WTC11 (cell line): ENCODE measurements at regions not wholly inside any gene's neighbourhood (a gene's known extent, or its start where the extent isn't known, plus 50 kb on each side); places are given as distances from the start of the nearest gene placed in this dataset.
"Not testable (repeated sequence)": the region's sequence is repeated elsewhere in the genome, so short reads cannot be mapped to it uniquely, and the experiment has no call there.

Experiments used
- TF ChIP-seq, protein P1 (sequence below): fragments of 200-600 bp; IDR thresholded peaks from 2 replicates; pipeline ENCODE4 v1.8.0; 2022; ENCODE audit warnings: antibody characterized with exemption
- TF ChIP-seq, protein P2 (sequence below): sonication (generic); formaldehyde crosslinking; IDR thresholded peaks from 2 replicates; pipeline ENCODE4 v1.8.1; 2022; ENCODE audit warnings: low read depth, missing genetic modification reagents, borderline replicate concordance

DNA sequence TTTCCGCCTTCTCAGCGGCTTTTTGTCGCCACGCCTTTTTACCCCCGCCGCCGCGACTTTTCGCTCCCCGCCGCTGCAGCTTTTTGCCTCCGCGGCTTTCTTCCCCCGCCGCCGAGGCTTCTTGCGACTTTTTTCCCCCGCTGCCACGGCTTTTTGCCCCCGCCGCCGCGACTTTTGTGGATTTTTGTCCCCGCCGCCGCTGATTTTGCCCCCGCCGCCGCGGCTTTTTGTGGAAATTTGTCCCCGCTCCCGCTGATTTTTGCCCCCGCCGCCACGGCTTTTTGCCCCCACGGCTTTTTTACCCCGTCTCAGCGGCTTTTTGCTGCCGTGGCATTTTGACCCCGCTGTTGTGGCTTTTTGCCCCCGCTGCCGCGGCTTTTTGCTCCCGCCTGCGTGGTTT, 4829.2 kb upstream of the OR11H1 start:
- TF ChIP-seq, protein P1, sequence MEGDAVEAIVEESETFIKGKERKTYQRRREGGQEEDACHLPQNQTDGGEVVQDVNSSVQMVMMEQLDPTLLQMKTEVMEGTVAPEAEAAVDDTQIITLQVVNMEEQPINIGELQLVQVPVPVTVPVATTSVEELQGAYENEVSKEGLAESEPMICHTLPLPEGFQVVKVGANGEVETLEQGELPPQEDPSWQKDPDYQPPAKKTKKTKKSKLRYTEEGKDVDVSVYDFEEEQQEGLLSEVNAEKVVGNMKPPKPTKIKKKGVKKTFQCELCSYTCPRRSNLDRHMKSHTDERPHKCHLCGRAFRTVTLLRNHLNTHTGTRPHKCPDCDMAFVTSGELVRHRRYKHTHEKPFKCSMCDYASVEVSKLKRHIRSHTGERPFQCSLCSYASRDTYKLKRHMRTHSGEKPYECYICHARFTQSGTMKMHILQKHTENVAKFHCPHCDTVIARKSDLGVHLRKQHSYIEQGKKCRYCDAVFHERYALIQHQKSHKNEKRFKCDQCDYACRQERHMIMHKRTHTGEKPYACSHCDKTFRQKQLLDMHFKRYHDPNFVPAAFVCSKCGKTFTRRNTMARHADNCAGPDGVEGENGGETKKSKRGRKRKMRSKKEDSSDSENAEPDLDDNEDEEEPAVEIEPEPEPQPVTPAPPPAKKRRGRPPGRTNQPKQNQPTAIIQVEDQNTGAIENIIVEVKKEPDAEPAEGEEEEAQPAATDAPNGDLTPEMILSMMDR: not testable (repeated sequence)
- TF ChIP-seq, protein P2, sequence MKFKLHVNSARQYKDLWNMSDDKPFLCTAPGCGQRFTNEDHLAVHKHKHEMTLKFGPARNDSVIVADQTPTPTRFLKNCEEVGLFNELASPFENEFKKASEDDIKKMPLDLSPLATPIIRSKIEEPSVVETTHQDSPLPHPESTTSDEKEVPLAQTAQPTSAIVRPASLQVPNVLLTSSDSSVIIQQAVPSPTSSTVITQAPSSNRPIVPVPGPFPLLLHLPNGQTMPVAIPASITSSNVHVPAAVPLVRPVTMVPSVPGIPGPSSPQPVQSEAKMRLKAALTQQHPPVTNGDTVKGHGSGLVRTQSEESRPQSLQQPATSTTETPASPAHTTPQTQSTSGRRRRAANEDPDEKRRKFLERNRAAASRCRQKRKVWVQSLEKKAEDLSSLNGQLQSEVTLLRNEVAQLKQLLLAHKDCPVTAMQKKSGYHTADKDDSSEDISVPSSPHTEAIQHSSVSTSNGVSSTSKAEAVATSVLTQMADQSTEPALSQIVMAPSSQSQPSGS (CRISPR knock-in tag): not testable (repeated sequence)
